C4-2B (cell line): ENCODE measurements at regions not wholly inside any gene's neighbourhood (a gene's known extent, or its start where the extent isn't known, plus 50 kb on each side); places are given as distances from the start of the nearest gene placed in this dataset.

Experiments
- CTCF ChIP-seq: fragments of 450-650 bp; conservative IDR thresholded peaks from 2 replicates; pipeline ENCODE4 v1.5.1; 2017; ENCODE audit warnings: mild to moderate bottlenecking
- ZFX ChIP-seq: fragments of 450-650 bp; IDR thresholded peaks from 2 replicates; pipeline ENCODE4 v1.6.1; 2017

- TF ChIP-seq CTCF: no peak
- TF ChIP-seq ZFX: no peak
These were observed 375.2 kb downstream of the TUSC7 start for GRCh38 chr3:117084739-117085270.
